HEK293T (cell line): ENCODE measurements at regions not wholly inside any gene's neighbourhood (a gene's known extent, or its start where the extent isn't known, plus 50 kb on each side); places are given as distances from the start of the nearest gene placed in this dataset.

Experiments used
- ELF4 ChIP-seq: fragments of 450-650 bp; IDR thresholded peaks from 2 replicates; pipeline ENCODE4 v1.6.1; 2017; ENCODE audit warnings: antibody characterized with exemption
- HDGF ChIP-seq: fragments of 450-650 bp; IDR thresholded peaks from 2 replicates; pipeline ENCODE4 v1.6.1; 2017; ENCODE audit warnings: antibody characterized with exemption, borderline replicate concordance

GRCh38 chr13:77384999-77385398 lies 58.1 kb upstream of the MYCBP2 start:
- TF ChIP-seq ELF4: no peak
- TF ChIP-seq HDGF: no peak
